ENCODE measurements at regions not wholly inside any gene's neighbourhood (a gene's known extent, or its start where the extent isn't known, plus 50 kb on each side); places are given as distances from the start of the nearest gene placed in this dataset.

DNA sequence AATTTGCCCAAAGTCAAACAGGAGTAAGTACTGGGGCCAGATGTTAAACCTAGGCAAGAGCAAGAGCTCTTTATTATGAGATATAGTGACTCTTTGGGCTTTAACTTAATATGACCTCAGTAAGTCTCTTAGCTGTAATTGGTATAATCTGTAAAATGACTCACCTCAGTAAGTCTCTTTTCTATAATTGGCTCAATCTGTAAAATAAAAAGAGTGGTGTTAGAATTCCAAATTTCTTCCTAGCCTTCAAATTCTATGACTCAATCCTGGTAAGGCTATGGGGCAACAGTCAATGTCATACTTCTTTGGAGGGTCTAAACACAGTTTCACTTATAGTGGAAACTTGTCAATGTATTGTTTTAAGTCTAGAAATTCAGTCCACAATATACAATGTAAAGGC, 1608.9 kb upstream of the PIK3C3 start:
- TF ChIP-seq, protein P1, sequence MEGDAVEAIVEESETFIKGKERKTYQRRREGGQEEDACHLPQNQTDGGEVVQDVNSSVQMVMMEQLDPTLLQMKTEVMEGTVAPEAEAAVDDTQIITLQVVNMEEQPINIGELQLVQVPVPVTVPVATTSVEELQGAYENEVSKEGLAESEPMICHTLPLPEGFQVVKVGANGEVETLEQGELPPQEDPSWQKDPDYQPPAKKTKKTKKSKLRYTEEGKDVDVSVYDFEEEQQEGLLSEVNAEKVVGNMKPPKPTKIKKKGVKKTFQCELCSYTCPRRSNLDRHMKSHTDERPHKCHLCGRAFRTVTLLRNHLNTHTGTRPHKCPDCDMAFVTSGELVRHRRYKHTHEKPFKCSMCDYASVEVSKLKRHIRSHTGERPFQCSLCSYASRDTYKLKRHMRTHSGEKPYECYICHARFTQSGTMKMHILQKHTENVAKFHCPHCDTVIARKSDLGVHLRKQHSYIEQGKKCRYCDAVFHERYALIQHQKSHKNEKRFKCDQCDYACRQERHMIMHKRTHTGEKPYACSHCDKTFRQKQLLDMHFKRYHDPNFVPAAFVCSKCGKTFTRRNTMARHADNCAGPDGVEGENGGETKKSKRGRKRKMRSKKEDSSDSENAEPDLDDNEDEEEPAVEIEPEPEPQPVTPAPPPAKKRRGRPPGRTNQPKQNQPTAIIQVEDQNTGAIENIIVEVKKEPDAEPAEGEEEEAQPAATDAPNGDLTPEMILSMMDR (IDR thresholded peaks at IDR 0.05) = no peak
- no peak for TF ChIP-seq EP300 (IDR thresholded peaks at IDR 0.05)

All from ovary (tissue), 3 donors.